ENCODE measurements at regions not wholly inside any gene's neighbourhood (a gene's known extent, or its start where the extent isn't known, plus 50 kb on each side); places are given as distances from the start of the nearest gene placed in this dataset.

GRCh38 chr3:40873934-40874699 is 325.2 kb upstream of the CTNNB1 start:
- POLR2A ChIA-PET, result no interaction called here
- DNase-seq, result no peak
- no peaks in the 10 kb centered on the region for H3K9me3 Mint-ChIP-seq
- no peak overlapping the region for H3K27ac Mint-ChIP-seq
- no peaks in the 10 kb centered on the region for H3K4me1 Mint-ChIP-seq
- H3K36me3 Mint-ChIP-seq (ENCODE audit: low read depth), result no peaks in the 10 kb centered on the region
- CTCF ChIA-PET, result no interaction called here
- no peak overlapping the region for H3K4me3 Mint-ChIP-seq
- H3K27me3 Mint-ChIP-seq, result peaks cover 1% of the 10 kb centered on the region

GRCh38 chr3:40875581-40875980 is 323.7 kb upstream of the CTNNB1 start:
- H3K27me3 Mint-ChIP-seq, result peaks cover 1% of the 10 kb centered on the region
- no peaks in the 10 kb centered on the region for H3K4me1 Mint-ChIP-seq
- H3K27ac Mint-ChIP-seq, result no peak overlapping the region
- no peak for DNase-seq
- ChIA-PET CTCF (no interaction called here), POLR2A (no interaction called here)
- no peaks in the 10 kb centered on the region for H3K36me3 Mint-ChIP-seq (ENCODE audit: low read depth)
- H3K4me3 Mint-ChIP-seq, result no peak overlapping the region
- H3K9me3 Mint-ChIP-seq, result no peaks in the 10 kb centered on the region

GRCh38 chr3:40876009-40876408 is 323.3 kb upstream of the CTNNB1 start:
- H3K36me3 Mint-ChIP-seq (ENCODE audit: low read depth), result no peaks in the 10 kb centered on the region
- no peak for DNase-seq
- H3K27me3 Mint-ChIP-seq, result peaks cover 1% of the 10 kb centered on the region
- ChIA-PET CTCF (no interaction called here), POLR2A (no interaction called here)
- H3K27ac Mint-ChIP-seq, result no peak overlapping the region
- H3K4me3 Mint-ChIP-seq, result no peak overlapping the region
- H3K9me3 Mint-ChIP-seq, result peaks cover 2% of the 10 kb centered on the region
- no peaks in the 10 kb centered on the region for H3K4me1 Mint-ChIP-seq

GRCh38 chr3:40876496-40876895 is 322.8 kb upstream of the CTNNB1 start:
- Mint-ChIP-seq H3K27me3 (no peaks in the 10 kb centered on the region), H3K9me3 (peaks cover 2% of the 10 kb centered on the region), H3K36me3 (ENCODE audit: low read depth) (no peaks in the 10 kb centered on the region), H3K27ac (no peak overlapping the region), H3K4me3 (no peak overlapping the region), H3K4me1 (no peaks in the 10 kb centered on the region)
- DNase-seq, result no peak
- CTCF ChIA-PET, result no interaction called here
- POLR2A ChIA-PET, result no interaction called here

DNA sequence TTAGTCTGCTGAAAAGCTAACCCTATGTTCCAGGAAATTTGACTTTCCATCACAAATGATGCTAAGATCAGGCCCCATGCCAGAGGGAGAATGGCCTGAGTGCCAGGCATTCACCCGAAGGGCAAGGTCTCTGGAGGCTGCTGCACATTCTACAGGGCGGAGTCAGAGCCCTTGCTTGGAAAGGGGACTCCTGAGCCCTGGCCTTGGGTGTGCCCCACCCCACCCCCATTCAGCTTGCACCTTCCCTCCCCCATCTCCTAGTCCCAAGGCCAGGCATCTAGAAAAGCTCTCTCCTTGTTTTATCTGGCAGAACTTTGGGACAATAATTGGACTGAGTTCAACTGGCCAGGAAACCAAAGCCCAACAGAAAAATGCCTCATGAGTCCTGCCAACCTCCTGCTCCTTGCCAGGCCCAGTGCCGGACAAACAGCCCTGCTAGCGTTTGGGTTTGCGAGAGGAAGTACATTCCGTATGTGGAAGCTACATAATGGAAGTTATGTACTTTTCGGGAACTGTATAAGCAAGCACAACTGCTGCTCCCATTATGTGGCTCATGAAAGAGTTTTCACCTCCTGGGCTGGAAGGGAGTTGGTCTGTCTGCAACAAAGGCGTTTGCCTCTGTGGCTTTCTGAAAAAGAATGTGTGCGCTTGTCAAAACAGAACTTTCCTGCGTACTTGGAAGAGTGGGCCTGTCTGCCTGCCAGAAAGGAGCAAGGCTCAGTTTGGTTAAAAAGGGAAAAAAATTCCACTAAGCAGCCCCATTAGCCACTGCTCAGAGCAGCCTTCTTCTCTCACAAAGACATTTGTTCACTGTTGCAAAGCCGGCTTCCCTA is 321.5 kb upstream of the CTNNB1 start:
- Mint-ChIP-seq H3K9me3 (peaks cover 2% of the 10 kb centered on the region), H3K36me3 (ENCODE audit: low read depth) (no peaks in the 10 kb centered on the region), H3K4me3 (no peak overlapping the region), H3K4me1 (no peaks in the 10 kb centered on the region), H3K27ac (no peak overlapping the region), H3K27me3 (no peaks in the 10 kb centered on the region)
- POLR2A ChIA-PET, result no interaction called here
- CTCF ChIA-PET, result no interaction called here
- no peak for DNase-seq

- Mint-ChIP-seq H3K4me3 (no peak overlapping the region), H3K4me1 (no peaks in the 10 kb centered on the region), H3K36me3 (ENCODE audit: low read depth) (no peaks in the 10 kb centered on the region), H3K9me3 (peaks cover 2% of the 10 kb centered on the region), H3K27me3 (no peaks in the 10 kb centered on the region), H3K27ac (no peak overlapping the region)
- POLR2A ChIA-PET, result no interaction called here
- CTCF ChIA-PET, result no interaction called here
- DNase-seq, result no peak
Measured at GRCh38 chr3:40878464-40878905, 320.8 kb upstream of the CTNNB1 start.

DNA sequence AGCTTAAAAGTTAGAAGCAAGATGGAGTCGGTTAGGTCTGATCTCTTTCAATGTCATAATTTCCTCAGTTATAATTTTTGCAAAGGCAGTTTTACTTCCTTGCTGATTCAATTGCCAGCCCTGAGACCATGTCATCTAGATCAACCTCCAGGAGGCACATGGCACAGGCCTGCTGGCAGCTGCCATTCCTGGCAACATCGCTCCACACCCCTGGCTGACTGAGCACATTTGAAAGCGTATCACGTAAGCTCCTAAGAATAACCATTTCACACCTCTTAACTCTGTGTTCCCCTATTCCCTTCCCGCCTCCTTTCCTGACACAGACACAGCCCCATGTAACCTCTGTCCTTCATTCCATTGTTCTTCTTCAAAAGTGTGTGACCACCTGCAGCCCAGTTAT is 313.9 kb upstream of the CTNNB1 start:
- Mint-ChIP-seq H3K27ac (no peak overlapping the region), H3K27me3 (peaks cover 3% of the 10 kb centered on the region), H3K36me3 (ENCODE audit: low read depth) (no peaks in the 10 kb centered on the region), H3K4me3 (no peak overlapping the region), H3K4me1 (no peaks in the 10 kb centered on the region), H3K9me3 (peaks cover 2% of the 10 kb centered on the region)
- CTCF ChIA-PET, result no interaction called here
- POLR2A ChIA-PET, result no interaction called here
- no peak for DNase-seq

- H3K4me3 Mint-ChIP-seq, result no peak overlapping the region
- no peak for DNase-seq
- H3K4me1 Mint-ChIP-seq, result no peaks in the 10 kb centered on the region
- peaks cover 3% of the 10 kb centered on the region for H3K27me3 Mint-ChIP-seq
- ChIA-PET POLR2A (no interaction called here), CTCF (no interaction called here)
- H3K9me3 Mint-ChIP-seq, result no peaks in the 10 kb centered on the region
- H3K27ac Mint-ChIP-seq, result no peak overlapping the region
- no peaks in the 10 kb centered on the region for H3K36me3 Mint-ChIP-seq (ENCODE audit: low read depth)
Measured at GRCh38 chr3:40886660-40887425, 312.5 kb upstream of the CTNNB1 start.

DNA sequence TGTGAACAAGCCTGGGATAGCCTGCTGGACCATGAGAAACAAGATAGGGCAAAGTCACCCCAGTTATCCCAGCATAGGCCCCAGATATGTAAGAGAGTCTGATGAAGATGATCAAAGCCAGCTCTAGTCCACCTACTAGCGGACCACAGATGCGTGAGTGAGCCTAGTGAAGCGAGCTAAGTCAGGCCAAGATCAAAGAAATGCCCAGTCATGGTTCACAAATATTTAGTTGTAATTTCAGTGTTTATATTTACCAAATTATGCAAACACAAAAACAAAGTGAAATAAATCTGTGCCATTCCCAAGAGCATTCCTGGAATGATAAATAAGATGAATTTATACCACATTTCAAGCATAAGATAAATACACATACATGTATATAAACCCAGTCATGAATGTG is 308.1 kb upstream of the CTNNB1 start:
- Mint-ChIP-seq H3K9me3 (no peaks in the 10 kb centered on the region), H3K4me1 (no peaks in the 10 kb centered on the region), H3K27me3 (peaks cover 7% of the 10 kb centered on the region), H3K4me3 (no peak overlapping the region), H3K36me3 (ENCODE audit: low read depth) (no peaks in the 10 kb centered on the region), H3K27ac (no peak overlapping the region)
- CTCF ChIA-PET, result no interaction called here
- DNase-seq, result no peak
- POLR2A ChIA-PET, result no interaction called here

- no peak for DNase-seq
- H3K36me3 Mint-ChIP-seq (ENCODE audit: low read depth), result no peaks in the 10 kb centered on the region
- POLR2A ChIA-PET, result no interaction called here
- H3K4me3 Mint-ChIP-seq, result no peak overlapping the region
- peaks cover 3% of the 10 kb centered on the region for H3K27me3 Mint-ChIP-seq
- no peak overlapping the region for H3K27ac Mint-ChIP-seq
- CTCF ChIA-PET, result no interaction called here
- no peaks in the 10 kb centered on the region for H3K4me1 Mint-ChIP-seq
- H3K9me3 Mint-ChIP-seq, result no peaks in the 10 kb centered on the region
Measured at GRCh38 chr3:40895109-40895508, 304.2 kb upstream of the CTNNB1 start.

GRCh38 chr3:40899286-40899712 is 300.0 kb upstream of the CTNNB1 start:
- Mint-ChIP-seq H3K9me3 (no peaks in the 10 kb centered on the region), H3K27me3 (peaks cover 1% of the 10 kb centered on the region), H3K4me1 (no peaks in the 10 kb centered on the region), H3K4me3 (no peak overlapping the region), H3K36me3 (ENCODE audit: low read depth) (no peaks in the 10 kb centered on the region), H3K27ac (no peak overlapping the region)
- ChIA-PET POLR2A (no interaction called here), CTCF (no interaction called here)
- DNase-seq, result no peak

GRCh38 chr3:40901298-40901697 is 298.0 kb upstream of the CTNNB1 start:
- no peaks in the 10 kb centered on the region for H3K9me3 Mint-ChIP-seq
- no peak overlapping the region for H3K4me3 Mint-ChIP-seq
- POLR2A ChIA-PET, result no interaction called here
- no peaks in the 10 kb centered on the region for H3K27me3 Mint-ChIP-seq
- CTCF ChIA-PET, result no interaction called here
- H3K36me3 Mint-ChIP-seq (ENCODE audit: low read depth), result no peaks in the 10 kb centered on the region
- DNase-seq, result no peak
- no peak overlapping the region for H3K27ac Mint-ChIP-seq
- H3K4me1 Mint-ChIP-seq, result no peaks in the 10 kb centered on the region

DNA sequence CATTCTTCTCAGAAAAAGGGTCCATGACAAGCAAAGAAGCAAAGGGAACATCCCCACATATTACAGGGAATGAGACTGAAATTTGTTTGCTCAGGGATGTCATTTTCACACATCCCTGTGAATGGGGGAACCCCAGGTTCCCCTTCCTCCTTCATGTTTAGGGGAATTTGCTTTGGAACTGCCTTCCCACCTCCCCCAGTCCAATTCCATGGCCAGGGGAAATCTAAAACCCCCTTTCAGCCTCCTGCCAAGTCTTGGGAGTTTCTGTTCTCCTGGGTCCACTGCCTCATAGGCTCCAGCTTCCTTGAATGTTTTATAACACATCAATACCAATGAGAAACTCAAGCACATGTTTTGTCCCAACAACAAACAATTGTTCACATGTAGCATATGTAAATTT is 297.5 kb upstream of the CTNNB1 start:
- no peak overlapping the region for H3K4me3 Mint-ChIP-seq
- DNase-seq, result no peak
- H3K9me3 Mint-ChIP-seq, result no peaks in the 10 kb centered on the region
- no peaks in the 10 kb centered on the region for H3K36me3 Mint-ChIP-seq (ENCODE audit: low read depth)
- H3K4me1 Mint-ChIP-seq, result no peaks in the 10 kb centered on the region
- CTCF ChIA-PET, result no interaction called here
- no peak overlapping the region for H3K27ac Mint-ChIP-seq
- H3K27me3 Mint-ChIP-seq, result no peaks in the 10 kb centered on the region
- POLR2A ChIA-PET, result no interaction called here
